ENCODE measurements at regions not wholly inside any gene's neighbourhood (a gene's known extent, or its start where the extent isn't known, plus 50 kb on each side); places are given as distances from the start of the nearest gene placed in this dataset.

- intact Hi-C loops (cut with micrococcal nuclease), result loop anchor here (2.0 to 10.0 kb wide), 3 partner anchors 372 to 480 kb away; partner anchors contain the start of gene ELL2 (in 1 of the 2)
- peak; percentile 57 to 74 (median 62) for DNase-seq
- peak overlapping the region; percentile 9 for H3K9ac ChIP-seq (ENCODE audit: insufficient read depth, low read length, poor library complexity, severe bottlenecking)
These were observed 95.8 kb downstream of the PCSK1 start for GRCh38 chr5:96337048-96337781.

More at GRCh38 chr5:96337048-96337781, 95.8 kb downstream of the PCSK1 start:
- Mint-ChIP-seq H3K36me3 (no peaks in the 10 kb centered on the region), H3K4me3 (peak overlapping the region in 1 of 2 donors; percentile 36), H3K9me3 (no peaks in the 10 kb centered on the region), H3K27ac (peak overlapping the region in 2 of 7 donors; percentile 1 to 27), H3K27me3 (ENCODE audit: low read depth in 3 of 3) (peaks cover 0 to 1% (median 0%) of the 10 kb centered on the region in 3 donors), H3K4me1 (peaks cover 30% of the 10 kb centered on the region)
- TF ChIP-seq CTCF (IDR thresholded peaks at IDR 0.05), result no peak
- 100% methylated on average over 1 of the region's 4 CpGs for WGBS (ENCODE audit: insufficient coverage)
- H3K27ac ChIP-seq (ENCODE audit: low read depth in 1 of 2, low read length in 2 of 2), result peak overlapping the region in 1 of 2 donors; percentile 58
- H3K4me1 ChIP-seq (ENCODE audit: control insufficient read depth in 1 of 2, insufficient read depth in 2 of 2, low read length in 2 of 2), result peaks cover 24 to 34% of the 10 kb centered on the region in 2 donors
- no peaks in the 10 kb centered on the region for H3K79me2 ChIP-seq (ENCODE audit: insufficient read depth, low read length)
- no peaks in the 10 kb centered on the region for H4K20me1 ChIP-seq (ENCODE audit: insufficient read depth, low read length)
- H3K4me3 ChIP-seq (replicated peaks in 1 of 3; ENCODE audit: low read depth in 2 of 3, low read length in 3 of 3), result no peak overlapping the region
- no peaks in the 10 kb centered on the region for H3K36me3 ChIP-seq (replicated peaks in 1 of 2; ENCODE audit: control insufficient read depth in 1 of 2, insufficient read depth in 2 of 2, low read length in 2 of 2)
- H3K27me3 ChIP-seq (ENCODE audit: control insufficient read depth in 2 of 2, insufficient read depth in 2 of 2, low read length in 2 of 2), result no peaks in the 10 kb centered on the region
- no peaks in the 10 kb centered on the region for H3K9me3 ChIP-seq (replicated peaks in 1 of 2; ENCODE audit: control insufficient read depth in 1 of 2, insufficient read depth in 1 of 2, low read length in 2 of 2)
- no peak overlapping the region for H2AFZ ChIP-seq (ENCODE audit: insufficient read depth, low read depth, low read length, poor library complexity, severe bottlenecking)
- peak overlapping the region; percentile 38 for H3K4me2 ChIP-seq (replicated peaks; ENCODE audit: extremely low read depth, low read length, poor library complexity, severe bottlenecking)
